ENCODE measurements at regions not wholly inside any gene's neighbourhood (a gene's known extent, or its start where the extent isn't known, plus 50 kb on each side); places are given as distances from the start of the nearest gene placed in this dataset.

DNA sequence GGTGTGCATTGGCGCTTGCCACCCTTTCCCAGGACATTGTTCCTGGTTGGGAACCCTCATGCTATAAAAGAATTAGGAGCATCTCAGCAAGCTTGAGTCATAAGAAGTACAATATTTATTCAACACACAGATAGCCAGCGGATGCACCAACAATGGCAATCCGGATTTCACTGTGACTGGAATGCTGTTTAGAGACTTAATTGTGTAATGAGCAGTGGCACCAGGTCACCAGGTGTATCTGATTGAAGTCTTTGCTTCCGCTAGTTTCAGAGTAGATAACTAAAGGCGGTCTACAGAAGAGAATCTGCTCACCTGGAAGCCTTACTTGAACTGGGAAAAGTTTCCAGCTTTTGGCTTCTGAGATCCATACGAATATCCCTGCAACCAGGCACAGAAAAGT is 772.3 kb upstream of the GHITM start:
- Histone ChIP-seq H3K4me3 (ENCODE audit: severe bottlenecking) (no peak overlapping the region), H3K27me3 (ENCODE audit: insufficient read depth, poor library complexity, severe bottlenecking) (no peaks in the 10 kb centered on the region), H3K27ac (ENCODE audit: poor library complexity, severe bottlenecking) (no peak overlapping the region), H3K4me1 (ENCODE audit: insufficient read depth, poor library complexity, severe bottlenecking) (no peaks in the 10 kb centered on the region), H3K9me3 (ENCODE audit: severe bottlenecking) (no peaks in the 10 kb centered on the region), H3K36me3 (ENCODE audit: low read depth) (no peaks in the 10 kb centered on the region)
- ATAC-seq (ENCODE audit: low read depth) = no peak
- TF ChIP-seq, protein P1, sequence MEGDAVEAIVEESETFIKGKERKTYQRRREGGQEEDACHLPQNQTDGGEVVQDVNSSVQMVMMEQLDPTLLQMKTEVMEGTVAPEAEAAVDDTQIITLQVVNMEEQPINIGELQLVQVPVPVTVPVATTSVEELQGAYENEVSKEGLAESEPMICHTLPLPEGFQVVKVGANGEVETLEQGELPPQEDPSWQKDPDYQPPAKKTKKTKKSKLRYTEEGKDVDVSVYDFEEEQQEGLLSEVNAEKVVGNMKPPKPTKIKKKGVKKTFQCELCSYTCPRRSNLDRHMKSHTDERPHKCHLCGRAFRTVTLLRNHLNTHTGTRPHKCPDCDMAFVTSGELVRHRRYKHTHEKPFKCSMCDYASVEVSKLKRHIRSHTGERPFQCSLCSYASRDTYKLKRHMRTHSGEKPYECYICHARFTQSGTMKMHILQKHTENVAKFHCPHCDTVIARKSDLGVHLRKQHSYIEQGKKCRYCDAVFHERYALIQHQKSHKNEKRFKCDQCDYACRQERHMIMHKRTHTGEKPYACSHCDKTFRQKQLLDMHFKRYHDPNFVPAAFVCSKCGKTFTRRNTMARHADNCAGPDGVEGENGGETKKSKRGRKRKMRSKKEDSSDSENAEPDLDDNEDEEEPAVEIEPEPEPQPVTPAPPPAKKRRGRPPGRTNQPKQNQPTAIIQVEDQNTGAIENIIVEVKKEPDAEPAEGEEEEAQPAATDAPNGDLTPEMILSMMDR (IDR thresholded peaks at IDR 0.05; ENCODE audit: poor library complexity, severe bottlenecking) = no peak
- no peak for DNase-seq (ENCODE audit: low spot score)

DNA sequence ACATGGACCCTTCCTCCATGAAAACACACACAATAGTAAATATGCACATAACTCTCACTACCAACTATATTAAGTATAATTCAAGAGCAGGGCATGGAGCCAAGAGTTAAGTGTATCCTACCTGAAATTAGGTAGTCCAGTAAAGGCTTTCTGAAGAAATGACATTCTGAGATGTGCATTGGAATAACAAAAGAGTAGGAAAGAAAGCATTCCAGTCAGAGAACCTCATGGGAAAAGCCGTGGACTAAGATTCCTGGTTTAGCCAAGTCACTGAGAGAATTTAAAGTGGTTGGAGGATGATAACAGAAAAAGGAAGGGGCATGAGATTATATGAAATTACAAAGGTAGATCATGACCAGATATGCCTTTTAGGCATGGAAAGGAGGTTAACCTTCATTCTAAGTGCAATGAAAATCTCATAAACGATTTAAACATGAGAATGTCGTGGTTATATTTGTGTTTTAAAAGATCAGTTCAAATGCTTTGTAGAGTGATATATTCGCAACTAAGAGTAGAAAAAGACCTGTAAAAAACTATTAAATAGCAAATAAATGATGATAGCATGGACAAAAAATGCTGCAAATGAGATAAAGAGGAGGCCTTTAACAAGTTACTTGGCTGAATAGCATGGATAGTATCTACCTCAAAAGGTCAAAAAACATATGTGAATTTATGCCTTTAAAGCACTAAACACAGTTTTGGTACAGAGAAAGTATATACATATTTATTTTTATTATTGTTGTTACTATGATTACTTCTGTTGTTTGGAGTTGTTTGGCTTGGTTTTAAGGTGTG is 767.4 kb upstream of the GHITM start:
- Histone ChIP-seq H3K4me1 (ENCODE audit: insufficient read depth, poor library complexity, severe bottlenecking) (no peaks in the 10 kb centered on the region), H3K9me3 (ENCODE audit: severe bottlenecking) (no peaks in the 10 kb centered on the region), H3K27ac (ENCODE audit: poor library complexity, severe bottlenecking) (no peak overlapping the region), H3K4me3 (ENCODE audit: severe bottlenecking) (no peak overlapping the region), H3K36me3 (ENCODE audit: low read depth) (no peaks in the 10 kb centered on the region), H3K27me3 (ENCODE audit: insufficient read depth, poor library complexity, severe bottlenecking) (no peaks in the 10 kb centered on the region)
- ATAC-seq (ENCODE audit: low read depth) (no peak), DNase-seq (ENCODE audit: low spot score) (no peak)
- TF ChIP-seq, protein P1 (IDR thresholded peaks at IDR 0.05; ENCODE audit: poor library complexity, severe bottlenecking) = no peak

GRCh38 chr10:83372646-83373045 is 766.7 kb upstream of the GHITM start:
- DNase-seq (ENCODE audit: low spot score) (no peak), ATAC-seq (ENCODE audit: low read depth) (no peak)
- TF ChIP-seq, protein P1 (IDR thresholded peaks at IDR 0.05; ENCODE audit: poor library complexity, severe bottlenecking) = no peak

GRCh38 chr10:83373671-83374070 is 765.6 kb upstream of the GHITM start:
- DNase-seq (ENCODE audit: low spot score) (no peak), ATAC-seq (ENCODE audit: low read depth) (no peak)
- Histone ChIP-seq H3K4me3 (ENCODE audit: severe bottlenecking) (no peak overlapping the region), H3K36me3 (ENCODE audit: low read depth) (no peaks in the 10 kb centered on the region), H3K27me3 (ENCODE audit: insufficient read depth, poor library complexity, severe bottlenecking) (no peaks in the 10 kb centered on the region), H3K27ac (ENCODE audit: poor library complexity, severe bottlenecking) (no peak overlapping the region), H3K4me1 (ENCODE audit: insufficient read depth, poor library complexity, severe bottlenecking) (no peaks in the 10 kb centered on the region), H3K9me3 (ENCODE audit: severe bottlenecking) (no peaks in the 10 kb centered on the region)
- TF ChIP-seq, protein P1 (IDR thresholded peaks at IDR 0.05; ENCODE audit: poor library complexity, severe bottlenecking) = peak; percentile 48

More at GRCh38 chr10:83372646-83373045, 766.7 kb upstream of the GHITM start:
- H3K4me3 ChIP-seq (ENCODE audit: severe bottlenecking) = no peak overlapping the region
- no peak overlapping the region for H3K27ac ChIP-seq (ENCODE audit: poor library complexity, severe bottlenecking)
- H3K27me3 ChIP-seq (ENCODE audit: insufficient read depth, poor library complexity, severe bottlenecking) = no peaks in the 10 kb centered on the region
- H3K9me3 ChIP-seq (ENCODE audit: severe bottlenecking) = no peaks in the 10 kb centered on the region
- no peaks in the 10 kb centered on the region for H3K4me1 ChIP-seq (ENCODE audit: insufficient read depth, poor library complexity, severe bottlenecking)
- H3K36me3 ChIP-seq (ENCODE audit: low read depth) = no peaks in the 10 kb centered on the region

DNA sequence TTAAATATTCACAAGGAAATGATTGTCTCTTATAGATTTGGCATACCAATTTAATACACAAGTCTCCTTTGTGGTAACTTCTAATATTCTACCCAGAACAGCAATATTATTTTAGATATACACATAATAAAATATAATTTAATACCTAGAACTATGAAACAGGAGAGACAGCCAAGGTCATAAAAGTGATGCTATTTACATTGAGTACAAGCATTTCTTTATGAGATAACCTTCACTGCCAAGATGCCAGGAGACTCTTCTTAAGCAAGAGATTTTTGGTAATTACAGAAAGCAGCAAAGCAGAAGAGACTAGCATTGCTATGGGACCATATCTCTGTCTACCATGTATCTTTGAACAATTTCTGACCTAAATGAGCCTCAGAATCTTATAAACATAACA is 764.6 kb upstream of the GHITM start:
- no peaks in the 10 kb centered on the region for H3K4me1 ChIP-seq (ENCODE audit: insufficient read depth, poor library complexity, severe bottlenecking)
- no peaks in the 10 kb centered on the region for H3K36me3 ChIP-seq (ENCODE audit: low read depth)
- H3K9me3 ChIP-seq (ENCODE audit: severe bottlenecking) = no peaks in the 10 kb centered on the region
- TF ChIP-seq, protein P1 (IDR thresholded peaks at IDR 0.05; ENCODE audit: poor library complexity, severe bottlenecking) = no peak
- no peaks in the 10 kb centered on the region for H3K27me3 ChIP-seq (ENCODE audit: insufficient read depth, poor library complexity, severe bottlenecking)
- no peak for ATAC-seq (ENCODE audit: low read depth)
- H3K27ac ChIP-seq (ENCODE audit: poor library complexity, severe bottlenecking) = no peak overlapping the region
- H3K4me3 ChIP-seq (ENCODE audit: severe bottlenecking) = no peak overlapping the region
- no peak for DNase-seq (ENCODE audit: low spot score)

Measured in RWPE2 (cell line).